Skeletal muscle satellite cell (primary cell): ENCODE measurements at regions not wholly inside any gene's neighbourhood (a gene's known extent, or its start where the extent isn't known, plus 50 kb on each side); places are given as distances from the start of the nearest gene placed in this dataset.

Experiments used
- H3K27me3 ChIP-seq: 2 replicates; pipeline ENCODE4 v1.7.0; 2013; ENCODE audit warnings: low read length; ENCODE audit not compliant: control insufficient read depth, insufficient read depth
- H3K36me3 ChIP-seq: 2 replicates; pipeline ENCODE4 v1.7.0; 2013; ENCODE audit warnings: mild to moderate bottlenecking, control low read depth, low read length; ENCODE audit not compliant: insufficient read depth
- H3K4me1 ChIP-seq: 2 replicates; pipeline ENCODE4 v1.7.0; 2013; ENCODE audit warnings: low read length; ENCODE audit not compliant: control insufficient read depth, insufficient read depth
- H3K4me2 ChIP-seq: 2 replicates; pipeline ENCODE4 v1.7.0; 2013; ENCODE audit warnings: mild to moderate bottlenecking, low read length
- H3K4me3 ChIP-seq: 2 replicates; pipeline ENCODE4 v1.7.0; 2013; ENCODE audit warnings: low read length
- H3K9ac ChIP-seq: 2 replicates; pipeline ENCODE4 v1.7.0; 2013; ENCODE audit warnings: mild to moderate bottlenecking, low read depth, low read length, moderate library complexity
- H3K9me3 ChIP-seq: replicated peaks from 2 replicates; pipeline ENCODE4 v1.7.0; 2013; ENCODE audit warnings: mild to moderate bottlenecking, control low read depth, low read length

GRCh38 chr4:55175779-55176231 lies 50.4 kb upstream of the KDR start:
- no peak overlapping the region for H3K9ac ChIP-seq
- peak overlapping the region; percentile 2 for H3K4me3 ChIP-seq
- no peaks in the 10 kb centered on the region for H3K9me3 ChIP-seq
- no peaks in the 10 kb centered on the region for H3K27me3 ChIP-seq
- peaks cover 43% of the 10 kb centered on the region for H3K4me1 ChIP-seq
- no peaks in the 10 kb centered on the region for H3K36me3 ChIP-seq
- H3K4me2 ChIP-seq, result peak overlapping the region; percentile 32

- Histone ChIP-seq H3K36me3 (no peaks in the 10 kb centered on the region), H3K4me2 (no peak overlapping the region), H3K9me3 (no peaks in the 10 kb centered on the region), H3K4me1 (peaks cover 50% of the 10 kb centered on the region), H3K27me3 (no peaks in the 10 kb centered on the region), H3K4me3 (no peak overlapping the region), H3K9ac (no peak overlapping the region)
Observed at GRCh38 chr4:55176497-55176896, 51.1 kb upstream of the KDR start.

- Histone ChIP-seq H3K36me3 (no peaks in the 10 kb centered on the region), H3K4me1 (peaks cover 52% of the 10 kb centered on the region), H3K9me3 (no peaks in the 10 kb centered on the region), H3K4me2 (no peak overlapping the region), H3K9ac (no peak overlapping the region), H3K27me3 (no peaks in the 10 kb centered on the region), H3K4me3 (no peak overlapping the region)
Observed at GRCh38 chr4:55177461-55177860, 52.1 kb upstream of the KDR start.

GRCh38 chr4:55178226-55179005 lies 53.0 kb upstream of the KDR start:
- no peak overlapping the region for H3K4me3 ChIP-seq
- H3K36me3 ChIP-seq, result no peaks in the 10 kb centered on the region
- H3K4me1 ChIP-seq, result peaks cover 50% of the 10 kb centered on the region
- no peaks in the 10 kb centered on the region for H3K9me3 ChIP-seq
- H3K9ac ChIP-seq, result no peak overlapping the region
- no peak overlapping the region for H3K4me2 ChIP-seq
- H3K27me3 ChIP-seq, result no peaks in the 10 kb centered on the region

- Histone ChIP-seq H3K4me3 (no peak overlapping the region), H3K9ac (no peak overlapping the region), H3K4me1 (peaks cover 42% of the 10 kb centered on the region), H3K9me3 (no peaks in the 10 kb centered on the region), H3K4me2 (no peak overlapping the region), H3K36me3 (no peaks in the 10 kb centered on the region), H3K27me3 (no peaks in the 10 kb centered on the region)
Observed at GRCh38 chr4:55181010-55182005, 55.9 kb upstream of the KDR start.

- Histone ChIP-seq H3K36me3 (no peaks in the 10 kb centered on the region), H3K4me2 (peak overlapping the region; percentile 59), H3K4me1 (peaks cover 41% of the 10 kb centered on the region), H3K27me3 (no peaks in the 10 kb centered on the region), H3K9me3 (no peaks in the 10 kb centered on the region), H3K9ac (peak overlapping the region; percentile 46), H3K4me3 (peak overlapping the region; percentile 43)
Observed at GRCh38 chr4:55183926-55184599, 58.7 kb upstream of the KDR start.

GRCh38 chr4:55184600-55185523 lies 59.5 kb upstream of the KDR start:
- Histone ChIP-seq H3K4me3 (peak overlapping the region; percentile 43), H3K36me3 (no peaks in the 10 kb centered on the region), H3K4me1 (peaks cover 41% of the 10 kb centered on the region), H3K27me3 (no peaks in the 10 kb centered on the region), H3K9me3 (no peaks in the 10 kb centered on the region), H3K9ac (peak overlapping the region; percentile 26), H3K4me2 (peak overlapping the region; percentile 59)

GRCh38 chr4:55186123-55186522 lies 60.7 kb upstream of the KDR start:
- no peak overlapping the region for H3K4me3 ChIP-seq
- H3K27me3 ChIP-seq, result no peaks in the 10 kb centered on the region
- no peaks in the 10 kb centered on the region for H3K9me3 ChIP-seq
- peaks cover 36% of the 10 kb centered on the region for H3K4me1 ChIP-seq
- H3K9ac ChIP-seq, result no peak overlapping the region
- no peak overlapping the region for H3K4me2 ChIP-seq
- H3K36me3 ChIP-seq, result no peaks in the 10 kb centered on the region

GRCh38 chr4:55186700-55187099 lies 61.3 kb upstream of the KDR start:
- Histone ChIP-seq H3K4me2 (no peak overlapping the region), H3K4me1 (peaks cover 30% of the 10 kb centered on the region), H3K9me3 (no peaks in the 10 kb centered on the region), H3K27me3 (no peaks in the 10 kb centered on the region), H3K9ac (no peak overlapping the region), H3K36me3 (no peaks in the 10 kb centered on the region), H3K4me3 (no peak overlapping the region)

- no peak overlapping the region for H3K4me2 ChIP-seq
- no peak overlapping the region for H3K4me3 ChIP-seq
- H3K9me3 ChIP-seq, result no peaks in the 10 kb centered on the region
- H3K4me1 ChIP-seq, result peaks cover 11% of the 10 kb centered on the region
- H3K36me3 ChIP-seq, result no peaks in the 10 kb centered on the region
- no peaks in the 10 kb centered on the region for H3K27me3 ChIP-seq
- H3K9ac ChIP-seq, result no peak overlapping the region
Observed at GRCh38 chr4:55214172-55214571, 88.8 kb upstream of the KDR start.
